CMK (cell line): ENCODE measurements at regions not wholly inside any gene's neighbourhood (a gene's known extent, or its start where the extent isn't known, plus 50 kb on each side); places are given as distances from the start of the nearest gene placed in this dataset.

Experiments used
- DNase-seq: peaks from one replicate; pipeline ENCODE4 v3.0.0-alpha.2; 2010; ENCODE audit warnings: low read depth

GRCh38 chr2:15765686-15766302 lies 174.1 kb downstream of the DDX1 start:
- no peak for DNase-seq

GRCh38 chr2:15766303-15766861 lies 174.0 kb upstream of the MYCN start:
- no peak for DNase-seq

DNA sequence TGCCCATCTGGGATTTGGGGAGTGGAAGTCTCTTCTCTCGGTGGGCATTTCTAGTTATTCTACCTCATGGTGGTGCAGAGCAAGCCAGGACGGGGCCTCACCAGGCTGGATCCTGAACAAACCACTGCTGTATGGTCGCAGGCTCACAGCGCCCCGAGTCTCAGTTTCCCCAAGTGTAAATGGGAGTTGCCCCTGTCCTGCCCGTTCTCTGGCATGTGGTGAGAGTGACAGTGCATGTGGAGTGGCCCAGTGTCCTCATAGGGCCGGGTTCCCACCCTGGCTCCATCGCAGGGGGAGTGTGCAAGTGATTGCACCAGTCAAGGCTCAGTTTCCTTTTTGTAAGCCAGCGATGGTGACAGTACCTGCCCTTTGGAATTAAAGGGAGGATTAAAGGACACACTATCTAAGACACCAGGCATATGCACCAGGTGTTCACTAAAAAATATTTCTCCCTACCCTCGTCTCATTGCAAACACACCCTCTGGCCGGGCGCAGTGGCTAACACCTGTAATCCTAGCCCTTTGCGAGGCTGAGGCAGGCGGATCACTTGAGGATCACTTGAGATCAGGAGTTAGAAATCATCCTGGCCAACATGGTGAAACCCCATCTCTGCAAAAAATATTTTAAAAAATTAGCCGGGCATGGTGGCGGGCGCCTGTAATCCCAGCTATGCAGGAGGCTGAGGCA lies 173.3 kb upstream of the MYCN start:
- DNase-seq: no peak

DNA sequence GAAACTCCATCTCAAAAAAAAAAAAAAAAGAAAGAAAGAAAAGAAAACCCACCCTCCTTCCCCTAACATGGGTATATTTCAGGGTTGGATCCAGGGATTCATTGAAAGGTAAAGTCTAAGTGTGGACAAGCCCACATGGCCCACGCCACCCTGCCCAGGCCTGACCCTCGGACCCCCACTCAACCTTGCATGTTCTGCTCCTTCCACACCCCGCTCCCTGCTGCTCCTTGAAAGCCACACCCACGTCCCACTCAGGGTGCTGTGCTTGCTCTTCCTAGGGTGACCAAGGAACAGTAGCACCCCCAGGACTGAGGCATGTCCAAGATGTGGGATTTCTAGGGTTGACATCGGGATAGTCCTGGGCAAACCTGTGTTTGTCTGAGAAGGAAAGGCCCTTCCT lies 172.7 kb upstream of the MYCN start:
- DNase-seq: no peak

DNA sequence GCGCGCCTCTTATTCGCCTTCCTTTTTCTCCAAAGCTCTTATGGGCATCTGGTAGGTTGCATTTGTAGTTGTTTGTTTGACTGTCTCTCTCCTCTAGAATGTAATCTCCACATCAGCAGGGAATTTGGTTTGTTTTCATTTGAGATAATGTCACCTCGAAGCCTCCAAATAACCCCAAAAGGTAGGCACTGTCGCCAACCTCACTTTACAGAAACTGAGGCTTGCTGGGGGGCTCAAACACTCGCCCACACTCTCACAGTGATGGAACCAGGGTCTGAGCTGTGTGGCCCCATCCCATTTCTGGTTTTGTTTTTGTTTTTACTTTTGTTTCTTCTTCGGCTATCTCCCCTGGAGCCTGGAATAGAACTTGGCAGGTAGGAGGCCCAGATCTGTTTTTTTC lies 172.2 kb upstream of the MYCN start:
- no peak for DNase-seq

DNA sequence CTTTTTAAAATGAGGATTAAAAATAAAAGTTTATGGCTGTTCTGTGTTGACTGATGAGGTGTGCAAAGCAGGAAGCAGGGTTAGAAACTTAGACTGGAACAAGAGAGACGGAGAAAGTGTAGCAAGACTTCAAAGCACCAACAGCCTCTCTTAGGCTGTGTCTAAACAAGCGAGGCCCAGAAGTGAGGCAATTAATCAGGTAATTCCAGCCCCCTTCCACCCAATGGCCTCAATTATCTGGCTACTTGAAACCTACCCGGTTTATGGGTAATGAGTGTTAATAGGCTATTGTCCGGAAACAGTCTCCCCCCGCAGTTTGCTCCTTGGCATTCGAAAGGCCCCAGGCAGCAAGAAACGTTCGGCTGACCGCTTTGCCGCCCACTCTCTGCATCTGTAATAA lies 171.7 kb upstream of the MYCN start:
- DNase-seq: no peak

DNA sequence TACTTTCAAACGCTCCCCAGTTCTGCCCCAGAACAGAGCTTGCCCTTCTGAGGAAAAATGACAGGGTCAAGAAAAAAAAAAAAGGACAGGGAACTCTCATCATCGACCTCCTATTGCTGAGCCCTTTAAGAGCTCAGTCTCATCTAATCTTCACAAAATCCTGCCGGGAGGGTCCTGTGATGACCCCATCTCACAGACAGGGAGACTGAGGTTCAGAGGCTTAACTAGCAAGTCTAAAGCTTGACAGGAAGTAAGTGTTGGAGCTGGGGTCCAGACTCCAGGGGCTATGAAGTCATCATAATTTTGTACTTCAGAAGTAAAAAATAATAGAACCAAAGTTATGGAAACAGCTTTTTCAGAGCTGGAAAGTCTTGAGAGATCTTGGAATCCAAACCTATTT lies 171.1 kb upstream of the MYCN start:
- DNase-seq: no peak

- DNase-seq: peak; percentile 34
Measured at GRCh38 chr2:15769676-15770547, 170.4 kb upstream of the MYCN start.

DNA sequence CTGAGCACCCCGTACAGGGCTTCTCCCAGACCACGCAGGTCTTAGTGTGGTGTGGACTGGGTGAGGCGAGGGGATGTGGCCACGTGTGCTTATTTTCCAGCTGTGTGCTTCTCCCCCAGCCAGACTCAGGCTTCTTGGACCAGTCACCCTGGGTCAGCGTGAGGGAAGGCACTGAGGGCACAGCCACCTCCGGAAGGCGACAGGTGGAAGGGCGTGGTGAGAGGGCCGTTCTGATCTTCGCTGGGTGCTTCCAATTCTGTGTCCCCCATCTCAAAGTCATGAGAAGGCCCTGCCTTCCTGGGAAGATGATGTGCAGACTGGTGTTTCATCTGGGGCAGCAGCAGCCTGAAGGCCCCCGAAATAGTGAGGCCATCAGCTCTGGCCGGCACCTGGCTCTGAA lies 169.7 kb upstream of the MYCN start:
- no peak for DNase-seq

DNA sequence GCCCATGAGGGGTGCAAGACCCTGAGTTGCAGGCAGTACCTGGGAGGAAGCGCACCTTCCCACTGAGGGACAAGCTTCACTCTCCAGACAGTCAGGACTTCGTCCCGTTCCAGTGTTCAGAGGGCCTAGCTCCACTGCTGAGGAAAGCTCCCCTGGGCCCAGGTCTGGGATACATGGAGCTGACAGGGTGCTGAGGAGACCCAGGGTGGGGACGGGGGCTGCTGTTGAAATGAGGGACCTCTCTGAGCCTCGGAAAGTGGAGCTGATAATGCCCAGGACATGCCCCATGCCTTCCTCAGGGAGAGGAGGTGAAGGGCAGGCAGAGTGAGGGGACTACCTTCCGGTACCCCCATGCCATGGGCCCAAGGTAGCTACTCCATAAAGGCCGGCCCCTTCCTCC lies 169.2 kb upstream of the MYCN start:
- no peak for DNase-seq

GRCh38 chr2:15772086-15772595 lies 168.2 kb upstream of the MYCN start:
- DNase-seq: no peak

DNA sequence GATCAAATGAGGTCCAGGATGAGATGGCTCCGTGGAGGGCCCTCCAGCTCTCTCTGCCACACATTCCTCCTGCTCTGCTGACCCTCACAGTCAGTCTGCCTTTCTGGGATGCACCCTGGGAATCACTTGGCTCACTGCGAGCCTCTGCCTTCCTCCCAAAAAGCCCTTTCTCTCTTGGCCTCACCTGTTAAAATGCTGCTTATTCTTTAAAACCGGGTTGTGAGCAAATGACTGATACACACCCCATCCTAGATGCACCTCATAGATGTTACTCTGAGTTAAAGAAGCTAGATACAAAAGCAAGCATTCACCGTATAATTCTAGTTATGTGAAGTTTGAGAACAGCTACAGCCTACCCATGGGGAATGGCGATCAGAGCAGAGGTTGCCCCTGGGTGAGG lies 167.7 kb upstream of the MYCN start:
- DNase-seq: no peak

GRCh38 chr2:15773204-15773603 lies 167.1 kb upstream of the MYCN start:
- DNase-seq: no peak

GRCh38 chr2:15773846-15774245 lies 166.5 kb upstream of the MYCN start:
- no peak for DNase-seq

DNA sequence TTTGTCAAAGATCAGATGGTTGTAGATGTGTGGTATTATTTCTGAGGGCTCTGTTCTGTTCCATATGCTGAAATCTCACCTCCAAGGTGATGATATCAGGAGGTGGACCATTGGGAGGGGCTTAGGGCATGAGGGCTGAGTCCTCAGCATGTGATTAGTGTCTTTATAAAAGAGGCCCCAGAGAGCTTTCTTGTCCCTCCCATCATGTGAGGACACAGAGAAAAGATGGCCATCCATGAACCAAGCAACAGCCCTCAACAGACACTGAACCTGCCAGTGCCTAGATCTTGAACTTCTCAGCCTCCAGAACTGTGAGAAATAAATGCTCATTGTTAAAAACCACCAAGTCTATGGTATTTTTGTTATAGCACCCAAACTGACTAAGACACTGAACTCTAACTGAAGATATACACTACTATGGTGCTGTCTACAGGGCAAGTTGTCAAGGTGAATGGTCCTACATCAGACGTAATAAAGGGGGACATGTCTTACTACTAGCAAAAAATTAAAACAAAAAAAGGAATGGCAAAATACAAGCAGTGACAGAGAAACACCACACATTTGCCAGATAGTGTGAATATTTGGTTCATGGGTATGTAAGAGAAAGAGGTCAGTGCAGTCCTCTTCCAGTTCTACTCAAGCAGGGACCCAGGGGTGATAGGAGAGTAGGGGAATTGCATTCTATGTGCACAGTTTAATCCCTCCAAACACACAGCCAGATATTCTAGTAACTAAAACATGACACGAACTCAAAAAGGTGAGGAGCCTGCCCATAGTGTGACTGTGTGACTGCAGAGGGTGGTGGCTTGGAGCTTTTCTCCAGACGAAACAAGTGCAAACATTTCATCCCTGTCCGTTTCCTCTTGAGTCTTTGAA lies 164.4 kb upstream of the MYCN start:
- DNase-seq: no peak

DNA sequence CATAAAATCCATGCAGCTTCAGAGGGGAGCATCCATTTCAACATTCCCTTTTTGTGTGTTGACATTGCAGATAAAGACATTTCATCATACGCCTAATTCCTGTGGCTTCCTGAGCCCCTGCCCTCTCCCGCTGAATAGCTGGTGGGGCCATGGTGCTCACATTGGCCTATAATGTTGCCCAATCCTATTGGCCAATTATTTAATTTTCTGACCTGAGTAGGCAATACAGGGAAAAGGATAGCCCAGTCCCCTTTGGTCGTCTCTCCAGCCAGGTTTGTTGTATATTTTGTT lies 163.8 kb upstream of the MYCN start:
- DNase-seq: no peak

DNA sequence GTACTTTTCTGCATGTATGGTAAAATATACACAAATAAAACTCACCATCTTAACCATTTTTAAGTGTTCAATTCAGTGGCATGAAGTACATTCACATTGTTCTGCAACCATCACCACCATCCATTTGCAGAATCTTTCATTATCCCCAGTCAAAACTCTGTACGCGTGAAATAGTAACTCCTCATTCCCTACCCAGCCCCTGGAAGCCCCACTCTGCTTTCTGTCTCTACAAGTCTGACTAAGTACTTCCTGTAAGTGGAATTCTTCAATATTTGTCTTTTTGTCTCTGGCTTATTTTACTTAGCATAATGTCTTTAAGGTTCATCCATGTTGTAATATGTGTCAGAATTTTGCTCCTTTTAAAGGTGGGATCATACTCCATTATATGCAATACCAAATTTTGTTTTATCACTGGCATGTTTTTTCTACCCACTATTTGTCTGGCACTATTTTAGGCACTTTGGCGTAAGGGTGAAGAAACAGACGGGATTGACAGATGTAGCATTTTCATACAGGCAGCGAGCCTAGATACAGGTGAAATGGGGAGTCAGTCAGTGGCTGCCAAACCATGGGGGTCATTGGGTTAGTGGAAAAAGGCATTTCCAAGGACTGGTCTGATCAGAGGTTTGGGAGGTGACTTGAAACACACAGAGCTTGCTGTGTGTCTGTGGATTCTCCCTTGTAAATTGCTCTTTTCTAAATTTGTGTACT lies 163.2 kb upstream of the MYCN start:
- no peak for DNase-seq

DNA sequence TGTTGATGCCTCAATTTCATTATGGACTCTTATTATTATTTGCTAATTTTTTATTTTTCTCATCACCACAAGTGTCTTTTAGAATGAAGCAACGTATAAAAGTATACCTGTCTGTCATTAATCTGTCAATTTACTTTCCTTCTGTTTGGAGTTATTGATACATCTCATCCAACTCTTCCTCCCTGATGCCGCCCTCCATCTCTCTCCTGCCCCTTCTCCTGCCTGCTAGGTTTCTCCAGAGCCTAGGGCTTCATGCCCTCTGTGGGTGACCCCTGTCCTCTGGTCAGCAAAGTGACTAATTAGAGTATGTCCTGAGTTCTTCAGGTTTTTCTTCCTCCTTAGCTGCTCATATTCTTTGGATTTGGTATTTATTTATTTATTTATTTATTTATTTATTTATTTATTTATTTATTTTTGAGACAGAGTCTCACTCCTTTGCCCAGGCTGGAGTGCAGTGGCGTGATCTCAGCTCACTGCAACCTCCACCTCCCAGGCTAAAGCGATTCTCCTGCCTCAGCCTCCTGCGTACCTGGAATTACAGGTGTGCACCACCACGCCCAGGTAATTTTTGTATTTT lies 162.5 kb upstream of the MYCN start:
- DNase-seq: no peak

DNA sequence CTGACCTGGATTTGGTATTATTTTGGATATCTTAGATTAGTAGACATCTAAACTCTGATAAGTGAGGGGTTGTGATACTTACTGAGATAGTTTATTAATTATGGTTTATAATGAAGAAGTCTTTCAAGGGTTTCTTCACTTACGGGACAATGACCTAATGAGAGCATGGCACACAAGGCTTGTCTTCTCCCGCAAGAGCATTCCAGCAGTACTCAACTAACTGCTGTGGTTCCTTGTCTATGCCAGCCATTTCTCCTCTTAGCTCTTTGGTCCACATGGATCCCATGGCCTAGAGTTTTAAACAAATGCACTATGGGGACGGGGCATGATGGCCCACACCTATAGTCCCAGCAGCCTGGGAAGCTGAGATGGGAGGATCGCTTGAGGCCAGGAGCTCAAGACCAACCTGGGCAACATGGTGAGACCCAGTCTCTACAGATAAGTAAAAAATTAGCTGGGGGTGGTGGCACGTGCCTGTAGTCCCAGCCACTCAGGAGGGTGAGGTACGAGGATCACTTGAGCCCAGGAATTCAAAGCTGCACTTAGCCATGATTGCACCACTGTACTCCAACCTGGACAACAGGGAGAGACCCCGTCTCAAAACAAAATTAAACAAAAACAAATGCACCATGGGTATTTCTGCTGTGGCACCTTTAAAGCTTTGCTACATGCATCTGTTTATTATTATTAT lies 161.7 kb upstream of the MYCN start:
- DNase-seq: no peak

- DNase-seq: no peak
Measured at GRCh38 chr2:15779381-15780041, 160.8 kb upstream of the MYCN start.
